ENCODE measurements at regions not wholly inside any gene's neighbourhood (a gene's known extent, or its start where the extent isn't known, plus 50 kb on each side); places are given as distances from the start of the nearest gene placed in this dataset.

DNA sequence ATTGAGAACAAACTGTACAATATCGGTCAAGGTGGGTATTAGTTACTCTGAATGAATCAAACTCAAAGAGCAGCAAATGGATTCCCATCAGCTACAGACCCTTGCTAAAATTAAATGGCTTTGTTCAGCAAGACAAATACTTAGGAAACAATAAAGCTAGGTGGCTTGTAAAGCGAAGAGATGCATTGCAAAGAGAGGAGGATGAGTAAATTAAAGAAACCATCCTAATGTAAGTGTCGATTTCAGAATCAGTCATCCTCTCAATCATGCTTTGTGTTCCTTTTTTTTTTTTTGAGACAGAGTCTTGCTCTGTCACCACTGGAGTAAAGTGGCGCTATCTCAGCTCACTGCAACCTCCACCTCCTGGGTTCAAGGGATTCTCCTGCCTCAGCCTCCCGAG lies 359.2 kb upstream of the ZNF462 start:
- TF ChIP-seq CTCF (IDR thresholded peaks at IDR 0.05; ENCODE audit: low read depth, low read length, missing control alignments): no peak
- no peak overlapping the region for H3K4me3 ChIP-seq (replicated peaks; ENCODE audit: low read depth, low read length)
- DNase-seq (ENCODE audit: extremely low read depth, low read depth): no peak

- TF ChIP-seq CTCF (IDR thresholded peaks at IDR 0.05; ENCODE audit: low read depth, low read length, missing control alignments): no peak
- no peak for DNase-seq (ENCODE audit: extremely low read depth, low read depth)
These were observed 336.2 kb upstream of the ZNF462 start for GRCh38 chr9:106526716-106527204.

GRCh38 chr9:106528158-106528557 lies 334.8 kb upstream of the ZNF462 start:
- DNase-seq (ENCODE audit: extremely low read depth, low read depth): no peak
- no peak overlapping the region for H3K4me3 ChIP-seq (replicated peaks; ENCODE audit: low read depth, low read length)
- TF ChIP-seq CTCF (IDR thresholded peaks at IDR 0.05; ENCODE audit: low read depth, low read length, missing control alignments): no peak

More at GRCh38 chr9:106526716-106527204, 336.2 kb upstream of the ZNF462 start:
- H3K4me3 ChIP-seq (replicated peaks; ENCODE audit: low read depth, low read length): no peak overlapping the region

GRCh38 chr9:106529616-106530015 lies 333.4 kb upstream of the ZNF462 start:
- no peak overlapping the region for H3K4me3 ChIP-seq (replicated peaks; ENCODE audit: low read depth, low read length)
- no peak for TF ChIP-seq CTCF (IDR thresholded peaks at IDR 0.05; ENCODE audit: low read depth, low read length, missing control alignments)
- DNase-seq (ENCODE audit: extremely low read depth, low read depth): no peak

DNA sequence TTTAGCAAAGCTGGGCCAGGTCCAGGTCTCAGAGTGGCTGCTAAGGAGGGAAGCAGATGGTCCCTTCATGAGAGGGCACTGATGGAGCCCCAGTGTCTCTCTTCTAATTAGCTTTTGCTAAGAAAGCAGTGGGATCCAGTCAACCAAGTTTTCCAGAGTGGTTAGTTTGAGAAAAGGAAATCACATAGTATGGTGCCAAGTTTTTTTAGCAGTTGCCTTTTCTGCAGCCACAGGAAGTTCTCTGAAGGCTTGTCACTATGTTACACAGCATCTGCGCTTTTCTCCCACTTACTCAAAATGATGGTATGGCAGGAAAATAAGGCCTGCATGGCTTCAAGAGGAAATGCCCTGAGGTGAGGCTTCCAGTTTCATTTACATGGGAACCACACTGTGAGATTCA lies 331.5 kb upstream of the ZNF462 start:
- no peak overlapping the region for H3K4me3 ChIP-seq (replicated peaks; ENCODE audit: low read depth, low read length)
- no peak for TF ChIP-seq CTCF (IDR thresholded peaks at IDR 0.05; ENCODE audit: low read depth, low read length, missing control alignments)
- DNase-seq (ENCODE audit: extremely low read depth, low read depth): no peak

- no peak overlapping the region for H3K4me3 ChIP-seq (replicated peaks; ENCODE audit: low read depth, low read length)
- DNase-seq (ENCODE audit: extremely low read depth, low read depth): no peak
- no peak for TF ChIP-seq CTCF (IDR thresholded peaks at IDR 0.05; ENCODE audit: low read depth, low read length, missing control alignments)
These were observed 330.5 kb upstream of the ZNF462 start for GRCh38 chr9:106532306-106533015.

- DNase-seq (ENCODE audit: extremely low read depth, low read depth): no peak
- TF ChIP-seq CTCF (IDR thresholded peaks at IDR 0.05; ENCODE audit: low read depth, low read length, missing control alignments): no peak
- H3K4me3 ChIP-seq (replicated peaks; ENCODE audit: low read depth, low read length): no peak overlapping the region
These were observed 328.2 kb upstream of the ZNF462 start for GRCh38 chr9:106534800-106535199.
